Mucosa of descending colon (tissue), 3 donors: ENCODE measurements at regions not wholly inside any gene's neighbourhood (a gene's known extent, or its start where the extent isn't known, plus 50 kb on each side); places are given as distances from the start of the nearest gene placed in this dataset.

ENCODE experiments used
- ATAC-seq: fragments of 200-7000 bp; cut with Tn5 transposase; one replicate; pipeline ENCODE4 v1.9.1; 2020; ENCODE audit warnings: mild to moderate bottlenecking, moderate library complexity
- DNase-seq, 3 donors: peaks; one replicate each; pipeline ENCODE4 v3.0.0-alpha.2; 2020
- H3K36me3 ChIP-seq: fragments of 200-600 bp; one replicate; pipeline ENCODE4 v1.8.0; 2021; ENCODE audit warnings: low read depth, mild to moderate bottlenecking
- H3K4me1 ChIP-seq: fragments of 200-600 bp; one replicate; pipeline ENCODE4 v1.8.0; 2021; ENCODE audit warnings: low read depth, mild to moderate bottlenecking
- H3K4me3 ChIP-seq: fragments of 200-600 bp; one replicate; pipeline ENCODE4 v1.8.0; 2021; ENCODE audit warnings: mild to moderate bottlenecking
- H3K9me3 ChIP-seq: fragments of 200-600 bp; one replicate; pipeline ENCODE4 v1.8.0; 2021; ENCODE audit warnings: mild to moderate bottlenecking
- intact Hi-C, 2 donors: fragments of 100-400 bp; cut with DNase I in 1 of 2; cut with micrococcal nuclease in 1 of 2; formaldehyde crosslinking; loops; one replicate each; pipeline versions ENCODE4 v1.11.0 to v1.11.1; 2022; cut with DNase I, micrococcal nuclease
- TF ChIP-seq, protein P1 (sequence below): fragments of 200-600 bp; IDR thresholded peaks from one replicate; pipeline ENCODE4 v1.8.0; 2022; ENCODE audit warnings: antibody characterized with exemption, mild to moderate bottlenecking
- donor health status: DM: no; HTN: no; CAD: no; lungs with moderate emphysema.
- donor health status: DM: no; HTN: no; CAD: no.
- donor health status: DM: no; HTN: yes; CAD: no.

DNA sequence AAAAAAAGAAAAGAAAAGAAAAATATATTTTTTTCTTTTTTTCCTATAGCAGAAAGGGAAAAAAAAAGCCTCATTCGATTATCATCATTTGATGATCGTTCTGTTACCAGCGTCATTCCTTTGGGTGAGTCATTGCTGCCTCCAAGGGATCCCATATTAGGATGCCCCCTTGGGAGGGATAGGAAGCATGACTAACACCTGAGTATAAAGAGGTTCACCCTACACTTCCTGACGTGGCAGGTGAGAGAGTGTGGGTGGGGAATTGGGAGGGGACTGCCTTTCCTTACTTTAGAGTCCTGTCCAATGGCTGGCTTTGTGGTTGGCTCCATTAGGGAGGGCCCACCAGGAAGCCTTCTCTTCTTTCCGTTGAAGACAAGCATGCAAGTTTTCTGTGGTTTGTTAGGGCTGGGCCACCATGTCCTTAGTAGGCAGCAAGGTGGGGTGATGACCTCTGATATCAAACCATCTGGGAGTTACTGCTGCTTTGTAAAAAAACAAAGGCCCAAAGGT lies 56.1 kb upstream of the FUT8 start:
- intact Hi-C loops, result no loop called here
- DNase-seq, result no peak
- TF ChIP-seq, protein P1, sequence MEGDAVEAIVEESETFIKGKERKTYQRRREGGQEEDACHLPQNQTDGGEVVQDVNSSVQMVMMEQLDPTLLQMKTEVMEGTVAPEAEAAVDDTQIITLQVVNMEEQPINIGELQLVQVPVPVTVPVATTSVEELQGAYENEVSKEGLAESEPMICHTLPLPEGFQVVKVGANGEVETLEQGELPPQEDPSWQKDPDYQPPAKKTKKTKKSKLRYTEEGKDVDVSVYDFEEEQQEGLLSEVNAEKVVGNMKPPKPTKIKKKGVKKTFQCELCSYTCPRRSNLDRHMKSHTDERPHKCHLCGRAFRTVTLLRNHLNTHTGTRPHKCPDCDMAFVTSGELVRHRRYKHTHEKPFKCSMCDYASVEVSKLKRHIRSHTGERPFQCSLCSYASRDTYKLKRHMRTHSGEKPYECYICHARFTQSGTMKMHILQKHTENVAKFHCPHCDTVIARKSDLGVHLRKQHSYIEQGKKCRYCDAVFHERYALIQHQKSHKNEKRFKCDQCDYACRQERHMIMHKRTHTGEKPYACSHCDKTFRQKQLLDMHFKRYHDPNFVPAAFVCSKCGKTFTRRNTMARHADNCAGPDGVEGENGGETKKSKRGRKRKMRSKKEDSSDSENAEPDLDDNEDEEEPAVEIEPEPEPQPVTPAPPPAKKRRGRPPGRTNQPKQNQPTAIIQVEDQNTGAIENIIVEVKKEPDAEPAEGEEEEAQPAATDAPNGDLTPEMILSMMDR, result no peak
- Histone ChIP-seq H3K4me1 (no peaks in the 10 kb centered on the region), H3K36me3 (no peaks in the 10 kb centered on the region), H3K9me3 (no peaks in the 10 kb centered on the region), H3K4me3 (no peak overlapping the region)
- peak; percentile 48 for ATAC-seq

DNA sequence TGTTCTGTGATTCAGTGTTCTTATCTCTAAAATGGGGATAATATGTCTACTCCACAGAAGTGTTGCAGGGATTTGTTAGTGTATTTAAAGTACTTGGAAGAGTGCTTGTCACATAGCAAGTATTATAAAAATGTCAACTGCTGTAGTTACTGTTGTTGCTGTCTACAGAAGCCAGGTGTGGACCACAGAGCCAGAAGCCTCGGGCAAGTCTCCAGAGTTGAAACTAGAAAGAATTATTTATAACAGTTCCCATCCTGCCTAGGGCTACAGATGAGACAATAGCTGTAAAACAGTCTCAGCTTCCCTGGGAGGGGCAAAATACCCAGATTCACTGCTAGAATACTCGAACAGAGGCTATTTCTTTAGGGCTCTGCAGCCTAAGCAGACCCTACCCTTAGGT lies 55.4 kb upstream of the FUT8 start:
- Histone ChIP-seq H3K9me3 (no peaks in the 10 kb centered on the region), H3K36me3 (no peaks in the 10 kb centered on the region), H3K4me3 (no peak overlapping the region), H3K4me1 (no peaks in the 10 kb centered on the region)
- TF ChIP-seq, protein P1, result no peak
- DNase-seq (no peak), ATAC-seq (peak; percentile 32)
- intact Hi-C loops, result no loop called here

DNA sequence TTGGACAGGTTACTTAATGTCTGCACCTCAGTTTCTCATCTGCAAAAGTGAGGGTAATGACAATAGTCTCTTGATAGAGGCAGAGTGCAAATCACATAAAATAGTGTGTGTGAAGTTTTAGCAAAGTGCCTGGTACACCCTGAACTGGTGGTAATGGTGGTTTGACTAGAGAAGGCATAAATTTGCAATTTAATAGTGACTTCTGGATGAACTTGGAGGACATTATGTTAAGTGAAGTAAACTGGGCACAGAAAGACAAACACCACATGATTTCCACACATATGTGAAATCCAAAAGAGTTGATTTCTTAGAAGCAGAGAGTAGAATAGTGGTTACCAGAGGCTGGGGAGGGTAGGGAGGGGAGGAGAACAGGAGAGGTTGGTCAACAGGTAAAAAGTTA lies 54.8 kb upstream of the FUT8 start:
- Histone ChIP-seq H3K4me3 (no peak overlapping the region), H3K36me3 (no peaks in the 10 kb centered on the region), H3K4me1 (no peaks in the 10 kb centered on the region), H3K9me3 (no peaks in the 10 kb centered on the region)
- intact Hi-C loops, result no loop called here
- ATAC-seq (no peak), DNase-seq (no peak)
- TF ChIP-seq, protein P1, result no peak

DNA sequence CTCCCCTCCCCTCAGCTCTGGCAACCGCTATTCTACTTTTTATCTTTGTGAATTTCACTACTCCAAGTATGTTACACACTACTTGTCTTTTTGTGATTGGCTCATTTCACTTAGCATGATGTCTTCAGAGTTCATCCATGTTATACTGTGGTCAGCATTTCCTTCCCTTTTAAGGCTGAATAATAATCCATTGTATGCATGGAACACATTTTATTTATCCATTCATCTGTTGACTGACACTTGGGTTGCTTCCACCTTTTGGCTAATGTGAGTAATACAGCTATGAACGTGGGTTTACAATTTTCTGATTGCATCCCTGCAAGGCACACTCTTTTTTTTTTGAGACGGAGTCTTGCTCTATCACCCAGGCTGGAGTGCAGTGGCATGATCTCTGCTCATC lies 53.0 kb upstream of the FUT8 start:
- no peaks in the 10 kb centered on the region for H3K9me3 ChIP-seq
- TF ChIP-seq, protein P1, result no peak
- intact Hi-C loops, result no loop called here
- DNase-seq, result no peak
- ATAC-seq, result no peak
- no peaks in the 10 kb centered on the region for H3K4me1 ChIP-seq
- H3K36me3 ChIP-seq, result no peaks in the 10 kb centered on the region
- H3K4me3 ChIP-seq, result no peak overlapping the region

DNA sequence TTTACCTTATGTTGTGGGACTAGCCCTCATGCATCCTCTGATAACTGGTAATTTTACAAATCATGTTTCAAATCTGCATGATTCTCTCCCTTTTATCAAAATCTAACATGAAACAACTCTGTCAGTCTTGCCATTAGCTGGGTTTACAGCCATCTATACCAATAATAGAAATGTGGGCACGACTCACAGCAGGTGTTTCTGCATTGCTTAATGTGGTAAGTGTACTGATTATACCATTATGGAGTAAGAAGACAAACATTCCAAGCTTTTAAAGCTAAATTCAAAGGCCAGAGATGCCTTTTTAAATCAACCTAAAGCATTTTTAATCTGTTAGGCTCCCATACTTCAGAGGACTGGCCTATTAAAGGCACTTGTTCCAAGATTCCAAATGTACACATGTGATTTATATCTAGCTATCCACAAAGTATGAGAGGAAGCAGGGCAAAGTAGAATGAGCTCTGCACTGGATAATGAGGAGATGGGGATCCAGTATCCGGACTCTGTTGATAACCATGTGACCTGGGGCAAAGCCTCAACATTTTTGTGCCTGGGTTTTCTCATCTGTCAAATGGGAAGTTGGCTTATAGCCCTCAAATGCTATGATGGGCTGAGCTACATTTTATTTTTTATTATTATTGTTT lies 52.3 kb upstream of the FUT8 start:
- TF ChIP-seq, protein P1, result no peak
- intact Hi-C loops, result no loop called here
- H3K4me1 ChIP-seq, result no peaks in the 10 kb centered on the region
- H3K9me3 ChIP-seq, result no peaks in the 10 kb centered on the region
- DNase-seq (no peak), ATAC-seq (no peak)
- no peaks in the 10 kb centered on the region for H3K36me3 ChIP-seq
- no peak overlapping the region for H3K4me3 ChIP-seq

DNA sequence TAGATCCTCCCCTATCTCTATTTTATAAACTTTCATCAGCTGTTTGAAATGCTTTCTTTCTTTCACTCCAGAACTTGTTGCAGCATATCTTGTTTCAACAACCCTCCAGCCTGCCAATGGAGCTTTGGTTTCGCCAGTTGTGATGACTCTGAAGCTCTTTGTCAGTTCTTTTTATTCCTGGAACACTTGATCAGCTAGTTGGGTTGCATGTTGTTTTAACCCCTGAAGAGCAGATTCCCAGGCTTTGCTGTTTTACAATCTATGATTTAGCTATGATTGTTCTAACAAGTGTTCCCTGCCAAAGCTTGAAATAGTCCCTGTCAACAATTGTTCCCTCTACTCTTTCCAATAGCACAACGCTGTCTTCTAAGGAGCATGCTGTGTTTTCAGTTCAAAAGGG lies 50.6 kb upstream of the FUT8 start:
- no peaks in the 10 kb centered on the region for H3K9me3 ChIP-seq
- H3K36me3 ChIP-seq, result no peaks in the 10 kb centered on the region
- H3K4me3 ChIP-seq, result no peak overlapping the region
- DNase-seq, result no peak
- intact Hi-C loops, result no loop called here
- no peaks in the 10 kb centered on the region for H3K4me1 ChIP-seq
- ATAC-seq, result peak; percentile 33
- TF ChIP-seq, protein P1, result no peak
